Kidney (tissue), 13 donors: ENCODE measurements at regions not wholly inside any gene's neighbourhood (a gene's known extent, or its start where the extent isn't known, plus 50 kb on each side); places are given as distances from the start of the nearest gene placed in this dataset.

Experiments used
- DNase-seq, 5 donors: peaks; one replicate each; pipeline ENCODE4 v3.0.0-alpha.2; 2013 to 2020
- FAIRE-seq: peaks from 2 replicates; lab custom pipeline; 2012; peaks lifted over from hg19 to GRCh38; lab: Jason Lieb, UNC
- H3K27ac ChIP-seq, 2 donors: one replicate each; pipeline ENCODE4 v1.7.0; 2013; ENCODE audit warnings: low read depth in 2 of 2, low read length in 2 of 2, inconsistent platforms in 1 of 2
- H3K27me3 ChIP-seq: one replicate; pipeline ENCODE4 v1.7.1; 2013; ENCODE audit warnings: low read length, inconsistent platforms; ENCODE audit not compliant: control insufficient read depth, insufficient read depth
- H3K36me3 ChIP-seq, 3 donors: one replicate each; pipeline versions ENCODE4 v1.7.0 to v1.7.1; 2013; ENCODE audit warnings: low read length in 3 of 3, control low read depth in 1 of 3, inconsistent platforms in 1 of 3; ENCODE audit not compliant: insufficient read depth in 3 of 3, control insufficient read depth in 2 of 3
- H3K4me1 ChIP-seq, 3 donors: one replicate each; pipeline versions ENCODE4 v1.7.0 to v1.7.1; 2013; ENCODE audit warnings: low read length in 3 of 3, inconsistent platforms in 1 of 3, low read depth in 1 of 3; ENCODE audit not compliant: control insufficient read depth in 2 of 3, insufficient read depth in 2 of 3
- H3K4me3 ChIP-seq, 3 donors: one replicate each; pipeline versions ENCODE4 v1.7.0 to v1.8.1; 2013; ENCODE audit warnings: low read length in 3 of 3, control low read depth in 1 of 3, inconsistent platforms in 1 of 3
- H3K9ac ChIP-seq, 3 donors: one replicate each; pipeline versions ENCODE4 v1.7.0 to v1.7.1; 2013; ENCODE audit warnings: low read length in 3 of 3, control low read depth in 1 of 3, inconsistent platforms in 1 of 3
- H3K9me3 ChIP-seq, 3 donors: one replicate each; pipeline versions ENCODE4 v1.7.0 to v1.7.1; 2013; ENCODE audit warnings: low read length in 3 of 3, control low read depth in 1 of 3, inconsistent platforms in 1 of 3; ENCODE audit not compliant: control insufficient read depth in 2 of 3, insufficient read depth in 1 of 3
- intact Hi-C: fragments of 100-400 bp; cut with DNase I; formaldehyde crosslinking; loops from one replicate; pipeline ENCODE4 v1.11.1; 2022
- TF ChIP-seq, protein P1 (sequence below): IDR thresholded peaks from 3 replicates; pipeline ENCODE4 v1.5.1; 2012; ENCODE audit warnings: mild to moderate bottlenecking, moderate library complexity, borderline replicate concordance; ENCODE audit not compliant: insufficient read depth; ENCODE audit errors: extremely low read depth
- donor health status: control.
- donor health status: control.
- donor health status: control.
- donor health status: control.
- donor health status: control.
- donor health status: DM: yes; HTN: yes; CAD: no.
- donor health status: Normal renal cell carcinoma (clear cell type).

- no peaks in the 10 kb centered on the region for H3K4me1 ChIP-seq
- intact Hi-C loops: no loop called here
- H3K27me3 ChIP-seq: no peaks in the 10 kb centered on the region
- H3K9me3 ChIP-seq: no peaks in the 10 kb centered on the region
- H3K27ac ChIP-seq: no peak overlapping the region
- DNase-seq (no peak), FAIRE-seq (no peak)
- no peak overlapping the region for H3K4me3 ChIP-seq
- no peak overlapping the region for H3K9ac ChIP-seq
- TF ChIP-seq, protein P1, sequence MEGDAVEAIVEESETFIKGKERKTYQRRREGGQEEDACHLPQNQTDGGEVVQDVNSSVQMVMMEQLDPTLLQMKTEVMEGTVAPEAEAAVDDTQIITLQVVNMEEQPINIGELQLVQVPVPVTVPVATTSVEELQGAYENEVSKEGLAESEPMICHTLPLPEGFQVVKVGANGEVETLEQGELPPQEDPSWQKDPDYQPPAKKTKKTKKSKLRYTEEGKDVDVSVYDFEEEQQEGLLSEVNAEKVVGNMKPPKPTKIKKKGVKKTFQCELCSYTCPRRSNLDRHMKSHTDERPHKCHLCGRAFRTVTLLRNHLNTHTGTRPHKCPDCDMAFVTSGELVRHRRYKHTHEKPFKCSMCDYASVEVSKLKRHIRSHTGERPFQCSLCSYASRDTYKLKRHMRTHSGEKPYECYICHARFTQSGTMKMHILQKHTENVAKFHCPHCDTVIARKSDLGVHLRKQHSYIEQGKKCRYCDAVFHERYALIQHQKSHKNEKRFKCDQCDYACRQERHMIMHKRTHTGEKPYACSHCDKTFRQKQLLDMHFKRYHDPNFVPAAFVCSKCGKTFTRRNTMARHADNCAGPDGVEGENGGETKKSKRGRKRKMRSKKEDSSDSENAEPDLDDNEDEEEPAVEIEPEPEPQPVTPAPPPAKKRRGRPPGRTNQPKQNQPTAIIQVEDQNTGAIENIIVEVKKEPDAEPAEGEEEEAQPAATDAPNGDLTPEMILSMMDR: no peak
- H3K36me3 ChIP-seq: no peaks in the 10 kb centered on the region
These were observed 55.8 kb downstream of the KCNE4 start for GRCh38 chr2:223107825-223108224.

- H3K4me1 ChIP-seq: no peaks in the 10 kb centered on the region
- DNase-seq (no peak), FAIRE-seq (no peak)
- H3K27ac ChIP-seq: no peak overlapping the region
- TF ChIP-seq, protein P1: no peak
- intact Hi-C loops: no loop called here
- no peak overlapping the region for H3K4me3 ChIP-seq
- no peak overlapping the region for H3K9ac ChIP-seq
- H3K9me3 ChIP-seq: no peaks in the 10 kb centered on the region
- no peaks in the 10 kb centered on the region for H3K27me3 ChIP-seq
- H3K36me3 ChIP-seq: no peaks in the 10 kb centered on the region
These were observed 56.5 kb downstream of the KCNE4 start for GRCh38 chr2:223108351-223109050.

DNA sequence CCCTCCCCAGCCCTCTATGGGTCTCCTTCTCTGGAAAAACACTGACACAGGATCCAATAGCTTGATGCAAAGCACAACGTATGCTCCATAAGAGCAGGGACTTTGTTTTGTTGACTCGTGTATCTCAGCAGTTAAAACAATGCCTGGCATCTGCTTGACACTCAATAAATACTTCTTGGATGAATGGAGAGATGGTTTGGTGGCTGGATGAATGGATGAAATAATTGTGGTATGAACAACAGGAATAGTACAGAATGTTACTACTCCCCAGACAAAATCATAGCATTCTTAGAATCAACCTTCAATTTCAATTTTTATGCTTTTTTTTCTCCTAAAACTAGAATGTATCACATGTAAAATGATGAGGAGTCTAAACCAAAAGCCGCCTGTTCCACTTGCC lies 57.4 kb downstream of the KCNE4 start:
- no peak overlapping the region for H3K9ac ChIP-seq
- H3K4me1 ChIP-seq: no peaks in the 10 kb centered on the region
- no peaks in the 10 kb centered on the region for H3K27me3 ChIP-seq
- no peak overlapping the region for H3K27ac ChIP-seq
- FAIRE-seq (no peak), DNase-seq (no peak)
- H3K9me3 ChIP-seq: no peaks in the 10 kb centered on the region
- intact Hi-C loops: no loop called here
- H3K4me3 ChIP-seq: no peak overlapping the region
- TF ChIP-seq, protein P1: no peak
- no peaks in the 10 kb centered on the region for H3K36me3 ChIP-seq

GRCh38 chr2:223113161-223113560 lies 61.2 kb downstream of the KCNE4 start:
- no peaks in the 10 kb centered on the region for H3K4me1 ChIP-seq
- FAIRE-seq (no peak), DNase-seq (no peak)
- no peak overlapping the region for H3K4me3 ChIP-seq
- H3K27ac ChIP-seq: no peak overlapping the region
- intact Hi-C loops: no loop called here
- H3K9ac ChIP-seq: no peak overlapping the region
- H3K9me3 ChIP-seq: no peaks in the 10 kb centered on the region
- TF ChIP-seq, protein P1: no peak
- H3K27me3 ChIP-seq: no peaks in the 10 kb centered on the region
- no peaks in the 10 kb centered on the region for H3K36me3 ChIP-seq
